ENCODE measurements at regions not wholly inside any gene's neighbourhood (a gene's known extent, or its start where the extent isn't known, plus 50 kb on each side); places are given as distances from the start of the nearest gene placed in this dataset.

- DNase-seq = no peak
Observed at GRCh38 chr17:79500745-79501618, 109.9 kb downstream of the RBFOX3 start.

- DNase-seq = no peak
Observed at GRCh38 chr17:79498854-79499253, 112.0 kb downstream of the RBFOX3 start.

- DNase-seq = no peak
Observed at GRCh38 chr17:79497777-79498348, 113.0 kb downstream of the RBFOX3 start.

GRCh38 chr17:79496422-79497005 is 114.3 kb downstream of the RBFOX3 start:
- no peak for DNase-seq

- DNase-seq = no peak
Observed at GRCh38 chr17:79495665-79496064, 115.2 kb downstream of the RBFOX3 start.

GRCh38 chr17:79491006-79491405 is 119.8 kb downstream of the RBFOX3 start:
- no peak for DNase-seq

- no peak for DNase-seq
Observed at GRCh38 chr17:79490530-79490929, 120.3 kb downstream of the RBFOX3 start.

GRCh38 chr17:79487149-79487548 is 123.7 kb downstream of the RBFOX3 start:
- no peak for DNase-seq

GRCh38 chr17:79485991-79486390 is 124.9 kb downstream of the RBFOX3 start:
- no peak for DNase-seq

- no peak for DNase-seq
Observed at GRCh38 chr17:79485419-79485985, 125.3 kb downstream of the RBFOX3 start.

- DNase-seq = no peak
Observed at GRCh38 chr17:79484600-79485418, 126.0 kb downstream of the RBFOX3 start.

- no peak for DNase-seq
Observed at GRCh38 chr17:79483842-79484241, 127.0 kb downstream of the RBFOX3 start.

- no peak for DNase-seq
Observed at GRCh38 chr17:79482727-79483521, 127.9 kb downstream of the RBFOX3 start.

- DNase-seq = no peak
Observed at GRCh38 chr17:79479876-79480275, 131.0 kb downstream of the RBFOX3 start.

GRCh38 chr17:79478841-79479240 is 132.0 kb downstream of the RBFOX3 start:
- no peak for DNase-seq

- DNase-seq = no peak
Observed at GRCh38 chr17:79478051-79478461, 132.8 kb downstream of the RBFOX3 start.

- no peak for DNase-seq
Observed at GRCh38 chr17:79476074-79476652, 134.7 kb downstream of the RBFOX3 start.

- DNase-seq = no peak
Observed at GRCh38 chr17:79473876-79474440, 136.9 kb downstream of the RBFOX3 start.

GRCh38 chr17:79473111-79473875 is 137.6 kb downstream of the RBFOX3 start:
- no peak for DNase-seq

GRCh38 chr17:79470754-79471153 is 140.1 kb downstream of the RBFOX3 start:
- DNase-seq = no peak
